HEK293 (cell line): ENCODE measurements at regions not wholly inside any gene's neighbourhood (a gene's known extent, or its start where the extent isn't known, plus 50 kb on each side); places are given as distances from the start of the nearest gene placed in this dataset.

Experiments
- CTCF ChIA-PET: fragments of 350-600 bp; formaldehyde crosslinking; extraction: SDS; loops from one replicate; lab custom pipeline; 2021; ENCODE audit warnings: antibody characterized with exemption; lab: Yijun Ruan, JAX
- POLR2A ChIA-PET: fragments of 300-600 bp; formaldehyde crosslinking; extraction: SDS; loops from one replicate; lab custom pipeline; 2020; ENCODE audit warnings: antibody characterized with exemption, inconsistent platforms; lab: Yijun Ruan, JAX
- H3K27ac ChIP-seq: fragments of 200-500 bp; sonication (Bioruptor generic); 2 replicates; pipeline ENCODE4 v1.5.1; 2014; ENCODE audit warnings: low read depth, low read length, control low read depth, inconsistent platforms; ENCODE audit errors: extremely low read depth
- H3K36me3 ChIP-seq, 2 experiments: fragments of 200-500 bp in 1 of 2; sonication (Bioruptor generic) in 1 of 2; 1 replicate in 1 of 2; 2 replicates in 1 of 2; pipeline ENCODE4 v1.5.1; 2014 to 2017; ENCODE audit warnings: inconsistent platforms in 2 of 2, low read length in 2 of 2; ENCODE audit not compliant: control insufficient read depth in 2 of 2, insufficient read depth in 1 of 2
- H3K4me1 ChIP-seq: fragments of 200-500 bp; sonication (Bioruptor generic); 2 replicates; pipeline ENCODE4 v1.5.1; 2014; ENCODE audit warnings: mild to moderate bottlenecking, low read length, inconsistent platforms; ENCODE audit not compliant: control insufficient read depth, insufficient read depth
- H3K4me3 ChIP-seq: 2 replicates; pipeline ENCODE4 v1.5.1; 2011; ENCODE audit warnings: low read depth, mild to moderate bottlenecking, control low read depth, low read length, moderate library complexity
- H3K9me3 ChIP-seq: fragments of 200-500 bp; sonication (Bioruptor generic); 2 replicates; pipeline ENCODE4 v1.5.1; 2014; ENCODE audit warnings: low read depth, low read length, inconsistent platforms; ENCODE audit not compliant: control insufficient read depth, insufficient read depth
- EGR2 ChIP-seq: fragments of 450-650 bp; formaldehyde crosslinking; IDR thresholded peaks from 2 replicates; pipeline ENCODE4 v1.5.1; 2016; ENCODE audit warnings: low read depth, missing biosample characterization, missing genetic modification characterization
- ELK4 ChIP-seq: IDR thresholded peaks from 2 replicates; pipeline ENCODE4 v1.6.1; 2011; ENCODE audit warnings: mild to moderate bottlenecking, low read depth, low read length, borderline replicate concordance
- PRDM10 ChIP-seq: fragments of 450-650 bp; formaldehyde crosslinking; IDR thresholded peaks from 2 replicates; pipeline ENCODE4 v1.5.1; 2016; ENCODE audit warnings: missing biosample characterization, missing genetic modification characterization
- PRDM4 ChIP-seq: fragments of 450-650 bp; formaldehyde crosslinking; IDR thresholded peaks from 2 replicates; pipeline ENCODE4 v1.5.1; 2017; ENCODE audit warnings: missing biosample characterization, missing genetic modification characterization
- TSHZ1 ChIP-seq: fragments of 450-650 bp; formaldehyde crosslinking; IDR thresholded peaks from 2 replicates; pipeline ENCODE4 v1.5.1; 2016; ENCODE audit warnings: missing biosample characterization, missing genetic modification characterization, borderline replicate concordance
- ZBTB10 ChIP-seq: fragments of 450-650 bp; formaldehyde crosslinking; IDR thresholded peaks from 2 replicates; pipeline ENCODE4 v1.5.1; 2016; ENCODE audit warnings: missing biosample characterization, missing genetic modification characterization
- ZFHX2 ChIP-seq: fragments of 450-650 bp; formaldehyde crosslinking; conservative IDR thresholded peaks from 2 replicates; pipeline ENCODE4 v1.5.1; 2016; ENCODE audit warnings: missing biosample characterization, missing genetic modification characterization
- ZNF112 ChIP-seq: fragments of 450-650 bp; formaldehyde crosslinking; IDR thresholded peaks from 2 replicates; pipeline ENCODE4 v1.5.0; 2017; ENCODE audit warnings: missing biosample characterization, missing genetic modification characterization
- ZNF239 ChIP-seq: fragments of 450-650 bp; formaldehyde crosslinking; IDR thresholded peaks from 2 replicates; pipeline ENCODE4 v1.5.1; 2016; ENCODE audit warnings: missing biosample characterization, missing genetic modification characterization
- ZNF529 ChIP-seq: fragments of 450-650 bp; formaldehyde crosslinking; IDR thresholded peaks from 2 replicates; pipeline ENCODE4 v1.5.1; 2017; ENCODE audit warnings: missing genetic modification characterization, missing biosample characterization; ENCODE audit not compliant: insufficient replicate concordance
- ZNF580 ChIP-seq: fragments of 450-650 bp; formaldehyde crosslinking; IDR thresholded peaks from 2 replicates; pipeline ENCODE4 v1.5.1; 2016; ENCODE audit warnings: missing biosample characterization, missing genetic modification characterization
- ZNF621 ChIP-seq: fragments of 450-650 bp; formaldehyde crosslinking; IDR thresholded peaks from 2 replicates; pipeline ENCODE4 v1.5.1; 2017; ENCODE audit warnings: missing biosample characterization, missing genetic modification characterization

GRCh38 chr5:159735749-159736660, 180.3 kb upstream of the ADRA1B start:
- Histone ChIP-seq H3K9me3 (no peaks in the 10 kb centered on the region), H3K36me3 (no peaks in the 10 kb centered on the region), H3K4me1 (no peaks in the 10 kb centered on the region), H3K4me3 (no peak overlapping the region), H3K27ac (no peak overlapping the region)
- ChIA-PET POLR2A (no interaction called here), CTCF (interaction anchor here (0.6 kb wide), 1 partner anchor 230 kb away, joined by 4 read pairs; no protein-coding TSS in a partner anchor)
- TF ChIP-seq EGR2 (tag by site-specific recombination) (peak; percentile 78), ZNF112 (tag by site-specific recombination) (0 out of 2 replicates have a peak, but pooled peaks have one; percentile 1), ZFHX2 (peak; percentile 89), ZNF580 (tag by site-specific recombination) (no peak), PRDM10 (tag by site-specific recombination) (peak; percentile 65)

- ChIA-PET POLR2A (no interaction called here), CTCF (no interaction called here)
Observed at GRCh38 chr5:159736844-159737243, 179.4 kb upstream of the ADRA1B start.

GRCh38 chr5:159737263-159737662, 179.0 kb upstream of the ADRA1B start:
- Histone ChIP-seq H3K4me3 (no peak overlapping the region), H3K4me1 (no peaks in the 10 kb centered on the region), H3K36me3 (no peaks in the 10 kb centered on the region), H3K9me3 (no peaks in the 10 kb centered on the region), H3K27ac (no peak overlapping the region)
- ChIA-PET POLR2A (no interaction called here), CTCF (no interaction called here)
- no peak for TF ChIP-seq ZBTB10 (tag by site-specific recombination)
- TF ChIP-seq ELK4: no peak
- TF ChIP-seq PRDM4 (tag by site-specific recombination): 0 out of 2 replicates have a peak, but pooled peaks have one; percentile 40

More at GRCh38 chr5:159736844-159737243, 179.4 kb upstream of the ADRA1B start:
- H3K9me3 ChIP-seq: no peaks in the 10 kb centered on the region
- TF ChIP-seq ZNF621 (tag by site-specific recombination) (no peak), TSHZ1 (tag by site-specific recombination) (no peak), ZNF239 (tag by site-specific recombination) (no peak), ZNF529 (no peak)
- TF ChIP-seq, all 188 proteins: peak for 0
- no peaks in the 10 kb centered on the region for H3K36me3 ChIP-seq
- H3K4me3 ChIP-seq: no peak overlapping the region
- no peaks in the 10 kb centered on the region for H3K4me1 ChIP-seq
- no peak overlapping the region for H3K27ac ChIP-seq
